Activated T-cell treated with anti-CD3 and anti-CD28 coated beads for 1 hour (primary cell): ENCODE measurements at regions not wholly inside any gene's neighbourhood (a gene's known extent, or its start where the extent isn't known, plus 50 kb on each side); places are given as distances from the start of the nearest gene placed in this dataset.
A peak's percentile ranks its signal among the peaks of the same experiment; 100 is the strongest.

Experiments used
- DNase-seq: peaks from one replicate; pipeline ENCODE4 v3.0.0-alpha.2; 2020; ENCODE audit warnings: low read depth

DNA sequence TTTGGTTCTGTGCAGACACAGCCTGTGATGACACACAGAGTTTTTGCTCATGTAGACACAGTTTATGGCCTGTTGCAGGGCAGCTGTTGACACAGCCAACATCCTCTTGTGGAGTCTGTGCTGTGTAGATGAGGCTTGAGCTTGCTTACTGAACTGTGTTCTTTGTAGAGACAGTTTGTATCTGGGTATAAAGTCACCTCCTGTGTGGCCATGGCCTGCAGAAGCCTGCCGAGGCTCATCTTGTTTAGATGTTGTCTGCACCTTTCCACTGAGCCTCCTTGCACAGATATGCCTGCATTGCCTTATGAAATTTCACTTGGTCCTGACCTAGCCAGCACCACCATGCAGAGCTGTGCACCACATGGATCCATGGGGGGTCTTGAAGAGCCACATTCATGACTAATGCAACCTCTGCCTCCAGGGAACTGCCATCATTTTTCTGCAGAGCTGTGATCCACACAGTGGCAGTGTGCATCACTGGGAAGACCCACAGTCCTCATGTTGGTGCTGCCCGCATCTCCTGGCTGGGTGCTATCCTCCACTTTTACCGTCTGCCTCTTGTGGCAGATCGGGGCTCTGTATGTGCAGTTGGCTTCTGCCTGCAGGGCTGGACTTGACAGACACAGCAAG, 198.0 kb upstream of the MAMLD1 start:
- DNase-seq: no peak

DNA sequence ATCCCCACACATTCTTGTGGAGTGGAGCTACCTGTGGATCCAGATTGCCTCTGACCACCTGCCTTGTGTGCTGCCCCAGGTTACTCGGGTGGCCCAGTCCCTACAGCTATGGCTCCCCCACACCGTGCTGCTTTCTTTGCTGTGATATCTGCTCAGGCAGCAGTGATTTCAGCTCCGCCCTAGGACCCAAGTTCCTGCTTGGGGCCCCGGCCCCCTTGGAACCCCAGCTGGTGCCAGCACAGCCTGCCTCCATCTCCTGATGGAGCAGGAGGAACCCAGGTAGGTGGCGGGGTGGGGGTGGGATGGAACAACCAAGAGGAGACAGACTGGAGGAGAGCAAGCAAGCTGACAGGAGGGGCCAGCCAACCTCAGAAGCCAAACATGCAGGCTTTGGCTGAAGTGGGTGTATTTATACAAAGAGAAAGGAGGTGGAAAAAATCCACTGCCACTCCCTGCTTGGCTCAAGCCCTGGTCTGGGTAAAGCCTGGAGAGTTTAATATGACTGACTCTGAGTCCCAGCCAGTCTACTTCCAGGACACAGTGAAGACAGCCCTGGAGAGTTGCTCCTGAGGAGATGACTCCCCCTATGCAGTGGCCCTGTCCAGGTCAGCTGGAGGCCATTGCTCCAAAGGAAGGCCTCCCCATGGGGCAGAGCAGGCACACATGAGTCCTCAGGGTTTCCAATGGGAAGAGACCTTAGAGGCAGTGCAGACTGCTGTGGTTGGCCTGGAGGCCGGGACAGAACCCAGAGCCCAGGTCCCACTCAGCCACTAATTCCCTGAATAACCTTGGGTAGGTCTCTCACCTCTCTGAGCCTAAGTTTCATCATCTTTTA, 197.1 kb upstream of the MAMLD1 start:
- DNase-seq: no peak

DNA sequence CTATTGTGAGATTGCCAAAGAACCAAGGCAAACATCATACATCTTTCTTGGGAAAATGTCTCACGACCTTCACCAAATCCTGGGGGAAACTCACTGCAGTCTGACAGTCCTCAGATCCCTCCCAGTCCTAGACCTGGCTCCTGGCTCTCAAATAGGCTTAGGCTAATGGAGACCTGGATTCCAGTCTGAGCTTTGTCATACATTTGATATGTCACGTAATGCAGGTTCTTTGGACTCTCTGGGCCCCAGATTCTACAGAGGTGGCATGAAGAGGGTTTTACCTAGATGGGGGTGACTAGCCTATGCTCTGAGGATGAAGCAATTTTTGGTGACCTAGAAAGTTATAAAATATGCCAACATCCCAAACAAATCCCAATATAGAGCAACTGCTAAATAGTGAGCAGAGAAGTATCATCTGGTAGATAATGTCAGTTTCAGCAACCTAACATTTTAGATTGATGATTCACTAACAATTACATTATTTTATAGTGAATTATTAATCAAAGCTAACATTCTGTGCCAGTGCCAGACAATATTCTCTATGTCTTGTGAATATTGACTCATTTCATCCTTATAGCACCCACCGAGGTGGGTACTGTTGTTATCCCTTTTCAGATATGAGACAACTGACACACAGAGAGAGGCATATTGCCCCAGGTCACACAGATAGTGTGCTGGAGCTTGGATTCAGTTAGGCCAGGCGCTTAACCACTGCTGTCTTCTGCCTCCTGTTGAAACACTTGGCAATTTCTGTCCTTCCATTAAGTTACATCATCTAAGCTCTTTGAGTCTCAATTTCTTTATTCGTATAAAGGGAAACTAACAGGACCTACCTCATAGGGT, 195.4 kb upstream of the MAMLD1 start:
- DNase-seq: no peak

DNA sequence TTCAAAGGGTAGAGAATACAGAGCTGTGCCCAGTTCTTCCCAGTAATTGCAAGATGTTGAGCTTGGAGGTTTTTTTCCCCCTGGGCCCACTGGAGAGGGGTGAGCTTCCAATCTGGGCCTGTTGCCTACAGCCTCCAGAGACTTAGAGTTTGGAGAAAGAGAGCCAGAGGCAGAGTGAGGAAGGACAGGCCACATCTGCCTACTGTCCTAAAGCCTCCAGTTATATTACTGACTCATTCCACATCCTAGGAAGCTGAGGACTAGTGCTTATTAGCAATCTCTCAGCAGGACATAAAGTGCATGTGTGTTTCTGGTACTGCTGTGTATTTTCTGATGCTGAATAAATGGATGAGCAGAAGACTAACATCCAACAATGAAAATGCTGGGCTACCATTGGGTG, 181.0 kb upstream of the MAMLD1 start:
- no peak for DNase-seq

DNA sequence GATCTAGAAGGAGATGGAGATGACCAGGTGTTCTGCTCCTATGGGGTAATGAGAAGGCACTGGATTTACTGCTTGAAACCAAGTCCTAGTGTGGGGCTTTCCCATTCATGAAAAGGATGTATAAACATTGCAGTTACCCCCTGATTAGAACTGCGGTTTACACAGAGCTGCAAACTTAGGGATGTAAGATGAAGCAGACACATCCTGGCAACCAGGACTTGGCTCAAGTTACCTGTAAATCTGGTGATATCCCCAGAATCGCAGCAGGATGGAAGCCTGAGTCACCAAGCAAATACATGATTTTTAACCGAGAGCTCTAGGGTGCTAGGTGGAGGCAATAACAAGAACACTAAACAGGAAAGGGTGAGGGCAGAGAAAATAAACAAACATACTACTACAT, 178.6 kb upstream of the MAMLD1 start:
- DNase-seq: no peak

DNA sequence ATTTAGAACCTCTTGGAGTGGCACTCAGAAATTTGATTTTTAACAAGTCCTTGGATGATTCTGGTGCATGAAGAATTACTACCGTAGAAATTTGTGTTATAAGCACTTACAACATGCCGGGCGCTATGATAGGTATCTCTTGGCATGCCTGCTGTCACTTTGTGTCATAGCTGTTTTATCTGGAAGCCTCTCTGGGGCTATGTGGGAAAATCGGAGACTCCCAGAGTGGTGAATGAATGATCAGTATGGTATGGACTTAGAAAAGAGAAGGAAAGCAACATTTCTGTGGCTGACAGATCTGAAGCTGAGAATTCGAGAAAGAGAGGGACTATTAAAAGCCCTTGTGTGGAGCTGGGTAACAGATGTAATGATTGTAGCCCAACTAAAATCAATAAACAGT, 177.4 kb upstream of the MAMLD1 start:
- DNase-seq: no peak

DNA sequence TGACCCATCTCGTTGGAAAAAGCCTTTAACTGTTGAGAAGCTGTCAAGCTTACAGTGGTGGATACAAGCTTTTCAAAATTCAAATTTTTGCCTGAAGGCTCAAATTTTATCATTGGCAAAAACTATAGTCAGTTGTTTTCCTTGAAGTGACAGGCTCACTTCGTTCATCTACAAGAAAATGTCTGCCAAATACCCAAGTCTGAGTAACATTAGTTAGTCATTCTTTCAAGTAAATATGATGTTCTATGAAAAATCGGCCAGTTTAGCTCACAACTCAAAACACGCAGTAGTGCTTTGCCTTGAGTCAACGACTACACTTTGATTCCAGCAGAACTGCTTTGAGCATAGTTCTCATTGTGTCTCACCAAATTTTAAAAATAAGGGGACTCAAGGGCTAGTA, 170.3 kb upstream of the MAMLD1 start:
- no peak for DNase-seq

DNA sequence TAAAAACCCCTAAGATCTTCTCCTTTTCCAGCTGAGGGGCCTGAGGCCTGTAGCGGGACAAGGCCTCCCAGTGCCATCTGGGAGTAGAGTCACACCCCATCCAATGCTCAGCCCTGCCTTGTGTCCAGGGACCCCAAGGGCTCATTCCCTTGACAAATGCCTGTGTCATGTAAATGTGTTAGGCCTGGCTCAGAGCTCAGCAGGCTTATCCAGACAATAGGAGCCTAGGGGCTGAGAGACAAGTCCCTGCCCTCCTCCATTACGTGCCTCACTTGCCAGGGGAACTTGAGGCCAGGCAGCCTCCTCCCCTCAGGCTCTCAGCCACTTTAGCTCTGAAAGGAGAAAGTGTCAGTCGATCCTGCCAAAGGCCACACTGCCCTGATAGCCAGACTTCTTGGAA, 166.8 kb upstream of the MAMLD1 start:
- no peak for DNase-seq

DNA sequence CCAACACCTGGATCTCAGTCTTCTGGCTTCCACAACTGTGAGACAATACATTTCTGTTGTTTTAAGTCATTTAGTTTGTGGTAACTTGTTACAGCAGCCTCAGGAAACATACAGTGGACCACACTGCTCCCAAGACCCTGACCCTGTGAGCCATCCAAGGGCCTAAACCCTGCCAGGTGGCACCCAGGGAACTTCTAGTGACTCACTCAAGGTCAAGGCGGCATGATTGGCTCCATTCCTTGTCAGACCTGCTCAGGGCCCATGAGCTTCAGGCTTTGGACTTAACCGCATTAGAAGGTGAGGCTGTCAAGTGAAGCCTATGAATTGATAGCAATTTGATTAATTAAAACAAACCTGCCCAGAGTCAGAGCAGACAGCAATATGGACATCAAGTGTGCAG, 165.7 kb upstream of the MAMLD1 start:
- DNase-seq: no peak

DNA sequence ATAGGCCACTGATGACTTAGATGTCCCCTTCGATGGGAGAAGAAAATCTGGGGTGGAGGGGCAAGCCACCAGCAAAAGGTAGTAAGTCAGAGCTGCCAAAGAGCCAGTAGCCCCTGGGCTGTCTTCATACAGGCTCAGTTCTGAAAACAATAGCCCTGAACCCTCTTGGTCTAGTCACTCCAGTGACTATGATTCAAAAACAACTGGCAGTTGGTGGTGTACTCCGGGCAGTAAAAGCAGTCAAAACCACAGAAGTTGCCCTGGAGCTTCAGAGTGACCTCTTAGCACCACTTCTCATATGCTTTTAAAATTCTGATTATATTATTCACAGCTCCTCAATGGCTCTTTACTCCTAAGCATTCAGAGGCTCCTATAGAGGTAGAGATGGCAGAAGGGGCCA, 164.3 kb upstream of the MAMLD1 start:
- no peak for DNase-seq

DNA sequence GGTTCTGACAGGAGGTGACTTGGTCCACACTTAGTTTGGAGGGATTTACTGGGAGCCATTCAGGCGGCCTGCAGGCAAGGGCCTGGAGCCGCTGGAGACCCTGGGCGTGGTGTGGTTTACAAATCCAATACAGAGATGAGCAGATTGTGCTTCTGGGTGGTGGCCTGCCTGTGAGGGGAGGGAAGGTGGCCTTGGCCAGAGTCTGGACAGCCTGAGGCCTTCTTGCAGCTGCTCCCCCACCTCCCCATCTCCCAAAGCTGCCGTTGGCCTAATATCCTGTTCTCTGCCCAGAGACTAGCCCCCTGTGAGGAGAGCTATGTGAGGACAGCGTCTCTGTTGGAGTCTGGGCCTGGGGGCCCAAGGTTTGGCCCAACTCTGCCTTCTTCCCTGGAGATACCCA, 163.9 kb upstream of the MAMLD1 start:
- no peak for DNase-seq

DNA sequence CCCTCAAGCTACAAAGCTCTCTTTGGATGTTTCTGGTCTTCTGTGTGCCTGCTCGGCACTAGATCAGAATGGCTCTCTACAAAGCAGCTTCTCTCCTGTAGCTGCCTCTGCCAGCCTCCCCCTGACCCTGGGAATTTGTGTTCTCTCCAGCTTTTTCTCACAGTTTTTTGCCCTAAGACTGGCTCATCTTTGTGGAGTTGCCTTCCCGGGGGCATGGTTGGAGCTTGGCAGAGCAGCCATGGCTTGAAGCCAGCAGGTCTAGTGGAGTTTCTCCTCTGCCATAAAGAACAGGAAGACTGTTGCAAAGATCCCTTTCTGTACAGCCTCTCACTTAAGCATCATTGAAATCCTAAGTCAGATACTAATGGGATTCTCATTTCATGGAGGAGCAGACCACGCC, 163.3 kb upstream of the MAMLD1 start:
- DNase-seq: no peak

DNA sequence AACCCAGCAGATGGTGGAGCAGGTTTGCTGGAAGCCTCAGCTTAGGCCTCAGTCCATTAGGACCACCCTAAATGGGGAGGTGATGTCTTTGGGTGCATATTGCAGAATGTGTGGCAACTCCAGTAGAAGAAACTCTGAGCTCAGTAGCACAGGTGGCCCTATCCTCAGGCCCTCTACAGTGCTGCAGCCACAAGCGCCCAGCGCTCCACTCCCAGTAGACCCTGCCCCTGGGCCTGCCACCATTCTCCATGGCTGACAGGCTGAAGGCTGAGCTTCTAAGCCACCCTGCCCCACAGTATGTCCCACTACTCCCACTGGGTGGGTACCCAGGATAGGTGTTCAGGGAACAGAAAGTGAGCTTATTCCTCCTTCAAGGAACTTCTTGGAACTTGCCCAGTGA, 162.8 kb upstream of the MAMLD1 start:
- no peak for DNase-seq

DNA sequence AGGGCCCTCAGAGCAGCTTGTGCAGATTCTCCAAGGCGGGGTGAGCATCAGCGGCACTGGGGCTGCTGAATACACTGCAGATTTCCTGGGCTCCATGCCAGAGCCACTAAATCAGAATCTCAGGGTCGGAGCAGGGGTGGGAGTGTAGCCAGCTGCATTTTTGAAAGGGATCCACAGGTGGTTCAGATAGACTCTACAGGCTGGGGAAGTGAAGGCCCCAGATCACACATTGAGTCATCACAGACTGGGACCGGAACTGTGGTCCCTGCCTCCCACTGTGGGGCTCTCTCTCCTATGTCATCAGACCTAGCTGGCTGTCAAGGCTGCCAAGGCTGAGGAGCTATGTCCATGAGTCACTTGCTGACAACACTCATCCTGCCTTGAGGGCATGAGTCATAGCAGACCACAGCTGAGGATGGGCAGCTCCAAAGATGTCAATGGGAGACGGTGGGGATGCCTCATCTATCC, 162.3 kb upstream of the MAMLD1 start:
- DNase-seq: peak; percentile 0

DNA sequence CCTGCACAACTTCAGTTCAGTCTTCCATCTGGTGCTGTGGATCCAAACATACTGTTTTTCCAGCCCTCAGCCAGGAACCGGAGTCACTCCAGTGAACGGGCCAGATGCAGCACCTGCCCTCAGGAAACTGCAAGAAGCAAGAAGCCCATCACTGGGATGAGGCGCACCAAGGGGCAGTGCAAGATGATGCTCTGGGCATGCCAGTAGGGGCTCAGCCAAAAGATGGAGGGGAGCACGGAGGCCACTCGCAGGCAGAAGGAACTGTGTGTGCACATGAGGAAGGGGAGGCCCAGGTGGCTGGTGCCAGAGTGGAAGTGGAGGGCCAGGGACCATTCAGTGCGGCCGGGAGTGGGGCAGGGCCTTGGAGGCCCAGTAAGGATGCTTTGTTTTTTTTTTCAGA, 161.7 kb upstream of the MAMLD1 start:
- DNase-seq: no peak

DNA sequence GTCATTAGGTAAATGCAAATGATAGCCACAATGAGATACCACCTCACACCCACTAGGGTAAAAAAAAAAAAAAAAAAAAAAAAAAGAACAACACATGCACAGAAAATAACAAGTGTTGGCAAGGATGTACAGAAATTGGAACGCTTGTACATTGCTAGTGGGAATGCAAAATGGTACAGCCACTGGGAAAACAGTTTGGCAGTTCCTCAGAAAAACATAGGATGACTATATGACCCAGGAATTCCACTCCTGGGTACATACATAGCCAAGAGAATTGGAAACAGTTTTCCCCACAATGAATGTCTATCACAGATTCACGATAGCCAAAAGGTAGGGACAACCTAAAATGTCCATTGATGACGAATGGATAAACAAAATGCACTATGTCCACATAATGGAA, 161.3 kb upstream of the MAMLD1 start:
- no peak for DNase-seq

DNA sequence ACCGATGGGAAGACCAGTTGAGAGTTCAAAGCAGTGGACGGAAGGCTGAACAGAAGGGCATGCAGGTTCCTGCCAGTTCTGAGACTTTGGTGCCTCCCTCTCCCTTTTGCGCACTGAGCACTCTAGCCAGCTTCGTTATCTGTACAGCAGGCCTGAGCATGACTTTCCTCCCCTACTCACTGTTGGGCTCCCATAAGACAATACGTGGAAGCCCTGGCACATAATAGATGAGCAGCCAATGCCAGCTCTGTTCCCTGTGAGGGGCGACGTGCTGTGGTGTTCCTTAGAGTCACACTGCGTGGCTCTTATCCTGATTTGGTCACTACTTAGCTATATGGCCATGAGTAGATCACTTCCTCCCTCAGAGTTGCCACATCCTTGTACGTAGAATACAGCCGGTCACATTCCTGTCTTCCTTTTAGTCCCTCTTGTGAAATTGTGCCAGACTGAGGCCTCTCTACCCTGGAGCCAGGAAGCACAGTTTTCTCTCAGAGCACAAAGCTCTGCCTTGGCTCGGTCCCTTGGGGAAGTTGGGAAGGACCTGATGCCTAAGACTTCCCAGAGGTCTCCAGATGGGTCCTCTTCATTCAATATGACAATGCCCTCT, 160.4 kb upstream of the MAMLD1 start:
- DNase-seq: no peak

DNA sequence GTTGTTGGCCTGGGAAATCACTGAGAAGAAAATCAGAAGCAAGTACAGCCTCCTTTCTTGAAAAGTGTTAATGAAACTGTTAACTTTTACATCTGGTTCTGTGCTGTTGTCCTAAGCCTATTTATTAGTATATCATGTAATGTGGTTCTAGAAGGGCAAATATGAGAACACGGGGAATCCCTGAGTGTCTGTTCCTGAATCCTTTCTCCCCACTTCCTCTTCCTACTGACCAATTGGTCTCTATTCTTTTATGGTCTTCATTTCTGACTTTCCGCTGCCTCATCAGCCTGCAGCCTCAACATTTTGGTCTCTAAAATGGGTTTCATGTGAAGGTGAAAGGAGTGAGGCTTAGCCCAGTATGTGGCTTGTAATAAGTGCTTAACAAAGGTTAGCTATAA, 159.9 kb upstream of the MAMLD1 start:
- DNase-seq: no peak

DNA sequence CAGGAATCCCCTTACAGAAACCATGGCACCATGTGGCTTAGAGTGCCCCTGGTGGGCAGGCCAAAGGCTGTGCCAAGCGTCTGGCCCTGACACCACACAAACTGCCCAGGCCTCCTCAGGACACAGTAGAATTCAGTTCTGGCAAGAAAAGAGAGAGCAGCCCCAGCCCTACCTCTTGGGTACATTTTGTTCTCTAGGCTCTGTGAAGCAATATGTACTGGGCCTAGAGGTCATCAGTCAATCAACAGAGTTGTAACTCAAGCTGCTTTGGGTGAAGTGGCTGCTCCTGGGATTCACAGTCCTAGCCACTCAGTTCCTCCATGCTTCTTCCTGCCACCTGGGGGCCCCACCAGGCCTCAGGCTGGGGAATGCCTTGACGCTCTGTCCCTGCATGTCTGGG, 158.1 kb upstream of the MAMLD1 start:
- DNase-seq: no peak

DNA sequence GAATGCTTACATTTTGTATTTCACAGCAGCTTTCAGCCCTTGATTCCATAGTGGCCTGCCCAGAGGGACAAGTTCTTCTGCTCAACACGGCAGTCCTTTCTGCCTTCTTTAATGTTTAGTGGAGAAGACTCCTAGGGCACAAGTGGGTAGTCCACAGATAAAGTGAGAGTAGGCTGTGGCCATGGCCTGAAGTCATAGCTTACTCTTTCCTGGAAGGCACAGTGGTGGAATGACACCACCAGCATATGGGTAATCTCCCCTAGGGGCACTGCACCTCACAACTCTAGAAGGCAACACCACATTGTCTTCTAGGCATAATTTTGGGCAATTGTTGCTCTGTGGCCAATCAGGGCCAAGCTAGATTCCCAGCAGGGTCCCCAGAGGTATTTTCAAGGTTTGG, 155.4 kb upstream of the MAMLD1 start:
- no peak for DNase-seq

DNA sequence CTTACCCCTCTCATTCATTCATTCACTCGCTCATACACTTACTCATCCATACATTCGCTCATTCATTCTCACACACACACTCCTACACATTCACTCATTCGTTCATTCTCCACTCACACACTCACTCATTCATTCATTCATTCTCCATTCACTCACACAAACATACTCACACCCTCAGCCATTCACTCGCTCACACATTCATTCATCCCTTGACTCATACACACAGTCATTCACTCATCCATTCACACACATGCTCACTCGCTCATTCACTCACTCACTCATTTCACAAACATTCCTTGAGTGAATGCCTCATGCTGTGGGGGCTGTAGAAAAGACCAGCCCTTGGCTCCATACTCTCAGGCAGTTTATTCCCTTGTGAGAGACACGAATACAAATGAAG, 151.1 kb upstream of the MAMLD1 start:
- no peak for DNase-seq

DNA sequence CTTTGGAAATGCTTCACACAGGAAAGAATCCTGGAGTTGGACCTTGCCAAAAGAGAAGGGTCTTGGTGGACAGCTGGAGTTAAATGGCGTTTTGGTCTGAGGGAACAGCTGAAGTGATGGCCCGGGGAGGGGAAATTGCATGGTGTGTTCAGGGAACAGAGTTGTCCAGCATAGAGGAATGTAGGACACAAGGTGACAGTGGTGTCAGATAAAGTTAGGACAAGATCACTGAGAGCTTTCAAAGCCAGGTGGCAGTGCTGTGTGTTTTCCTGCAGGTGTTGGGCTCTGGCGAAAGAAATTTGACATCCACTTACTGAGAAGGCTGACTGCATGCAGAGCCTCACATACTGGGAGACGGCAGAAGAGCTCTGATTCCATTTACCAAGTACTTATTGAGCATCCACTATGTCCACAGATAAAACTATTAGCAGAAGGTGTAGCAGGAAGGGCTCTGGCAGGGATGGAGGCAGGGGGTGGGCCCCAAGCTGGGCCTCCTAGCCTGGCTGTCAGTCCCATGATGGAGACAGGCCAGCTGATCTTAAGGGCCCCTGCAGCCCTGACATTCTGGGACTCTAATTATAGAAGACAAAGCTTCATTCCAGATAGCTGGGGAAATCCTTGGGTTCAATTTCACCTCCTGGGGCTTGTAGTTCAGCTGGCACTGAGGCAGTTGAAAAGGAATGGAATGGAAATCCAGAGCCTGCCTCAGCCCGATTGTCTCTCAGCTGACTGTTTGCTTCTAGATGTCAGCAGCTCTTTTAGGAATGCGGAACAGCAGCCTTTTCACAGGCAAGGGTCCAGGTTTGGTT, 150.2 kb upstream of the MAMLD1 start:
- DNase-seq: no peak
